Calu3 (cell line): ENCODE measurements at regions not wholly inside any gene's neighbourhood (a gene's known extent, or its start where the extent isn't known, plus 50 kb on each side); places are given as distances from the start of the nearest gene placed in this dataset.

Source experiments
- BruUV-seq: library from RNA; stranded (reverse); fragments of 400-500 nt; replicated peaks from 2 replicates; lab custom pipeline; 2021; lab: Mats Ljungman, UMichigan
- CTCF ChIA-PET: fragments of 300-600 bp; sonication (Branson Sonifier 250); formaldehyde crosslinking; loops from one replicate; lab custom pipeline; 2022; ENCODE audit warnings: antibody characterized with exemption; lab: Charles Lee
- DNase-seq: peaks from one replicate; pipeline ENCODE4 v3.0.0; 2022
- H3K27ac Mint-ChIP-seq: one replicate; pipeline ENCODE4 v1.8.0; 2022; ENCODE audit warnings: mixed read lengths; ENCODE audit not compliant: unreplicated experiment
- H3K27me3 Mint-ChIP-seq: one replicate; pipeline ENCODE4 v1.8.0; 2022; ENCODE audit warnings: mixed read lengths; ENCODE audit not compliant: unreplicated experiment
- H3K36me3 Mint-ChIP-seq: one replicate; pipeline ENCODE4 v1.8.0; 2022; ENCODE audit warnings: mild to moderate bottlenecking, moderate library complexity, mixed read lengths; ENCODE audit not compliant: insufficient read depth, unreplicated experiment
- H3K4me1 Mint-ChIP-seq: one replicate; pipeline ENCODE4 v1.8.0; 2022; ENCODE audit warnings: mild to moderate bottlenecking, low read depth, mixed read lengths; ENCODE audit not compliant: unreplicated experiment
- H3K4me3 Mint-ChIP-seq: one replicate; pipeline ENCODE4 v1.8.0; 2022; ENCODE audit warnings: mild to moderate bottlenecking, low read depth, moderate library complexity, mixed read lengths; ENCODE audit not compliant: unreplicated experiment
- H3K9me3 Mint-ChIP-seq: one replicate; pipeline ENCODE4 v1.8.0; 2022; ENCODE audit warnings: low read depth, mixed read lengths; ENCODE audit not compliant: unreplicated experiment
- intact Hi-C: fragments of 100-400 bp; cut with micrococcal nuclease; formaldehyde crosslinking; loops from one replicate; pipeline ENCODE4 v1.10.0; 2022; ENCODE audit not compliant: unreplicated experiment
- TF ChIP-seq, protein P1 (sequence below): fragments of 200-600 bp; IDR thresholded peaks from one replicate; pipeline ENCODE4 v1.8.0; 2022; ENCODE audit warnings: antibody characterized with exemption; ENCODE audit not compliant: unreplicated experiment

DNA sequence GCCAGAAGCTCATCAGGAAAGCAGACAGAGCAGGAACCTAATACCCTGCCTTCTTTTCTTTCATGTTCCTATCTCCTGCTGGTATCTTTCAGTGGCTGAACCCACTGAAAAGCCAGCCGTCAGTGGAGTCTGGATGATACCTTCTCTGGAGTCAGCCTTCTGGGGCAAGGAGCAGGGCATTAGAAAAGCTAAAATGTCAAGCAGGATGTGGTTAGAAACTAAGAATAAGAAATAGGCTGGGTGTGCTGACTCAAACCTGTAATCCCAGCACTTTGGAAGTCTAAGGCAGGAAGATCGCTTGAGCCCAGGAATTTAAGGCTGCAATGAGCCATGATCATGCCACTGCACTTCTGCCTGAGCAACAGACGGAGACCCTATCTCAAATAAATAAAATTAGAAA, 642.0 kb upstream of the FSHR start:
- H3K27me3 Mint-ChIP-seq = no peaks in the 10 kb centered on the region
- H3K4me3 Mint-ChIP-seq = no peak overlapping the region
- intact Hi-C loops = no loop called here
- CTCF ChIA-PET = no interaction called here
- no peak for DNase-seq
- H3K36me3 Mint-ChIP-seq = no peaks in the 10 kb centered on the region
- no peaks in the 10 kb centered on the region for H3K4me1 Mint-ChIP-seq
- H3K9me3 Mint-ChIP-seq = peaks cover 12% of the 10 kb centered on the region
- no TSS peak for BruUV-seq
- H3K27ac Mint-ChIP-seq = no peak overlapping the region
- TF ChIP-seq, protein P1, sequence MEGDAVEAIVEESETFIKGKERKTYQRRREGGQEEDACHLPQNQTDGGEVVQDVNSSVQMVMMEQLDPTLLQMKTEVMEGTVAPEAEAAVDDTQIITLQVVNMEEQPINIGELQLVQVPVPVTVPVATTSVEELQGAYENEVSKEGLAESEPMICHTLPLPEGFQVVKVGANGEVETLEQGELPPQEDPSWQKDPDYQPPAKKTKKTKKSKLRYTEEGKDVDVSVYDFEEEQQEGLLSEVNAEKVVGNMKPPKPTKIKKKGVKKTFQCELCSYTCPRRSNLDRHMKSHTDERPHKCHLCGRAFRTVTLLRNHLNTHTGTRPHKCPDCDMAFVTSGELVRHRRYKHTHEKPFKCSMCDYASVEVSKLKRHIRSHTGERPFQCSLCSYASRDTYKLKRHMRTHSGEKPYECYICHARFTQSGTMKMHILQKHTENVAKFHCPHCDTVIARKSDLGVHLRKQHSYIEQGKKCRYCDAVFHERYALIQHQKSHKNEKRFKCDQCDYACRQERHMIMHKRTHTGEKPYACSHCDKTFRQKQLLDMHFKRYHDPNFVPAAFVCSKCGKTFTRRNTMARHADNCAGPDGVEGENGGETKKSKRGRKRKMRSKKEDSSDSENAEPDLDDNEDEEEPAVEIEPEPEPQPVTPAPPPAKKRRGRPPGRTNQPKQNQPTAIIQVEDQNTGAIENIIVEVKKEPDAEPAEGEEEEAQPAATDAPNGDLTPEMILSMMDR = no peak

DNA sequence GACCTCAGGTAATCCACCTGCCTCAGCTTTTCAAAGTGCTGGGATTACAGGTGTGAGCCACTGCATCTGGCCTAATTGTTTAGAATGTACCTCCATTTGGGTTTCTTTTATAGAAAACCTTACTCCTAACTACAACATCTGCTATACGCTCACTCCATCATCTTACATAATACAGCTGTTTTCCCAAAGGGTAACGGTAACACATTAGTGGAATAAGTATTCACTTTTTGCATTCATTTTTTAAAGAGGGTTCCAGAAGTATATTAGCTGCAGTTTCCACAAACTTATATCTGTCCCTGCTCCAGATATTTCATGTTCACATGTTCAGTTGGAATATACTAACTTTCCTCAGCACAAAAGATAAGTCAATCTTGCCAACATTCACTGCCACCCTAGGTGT, 640.1 kb upstream of the FSHR start:
- intact Hi-C loops = no loop called here
- H3K4me1 Mint-ChIP-seq = no peaks in the 10 kb centered on the region

DNA sequence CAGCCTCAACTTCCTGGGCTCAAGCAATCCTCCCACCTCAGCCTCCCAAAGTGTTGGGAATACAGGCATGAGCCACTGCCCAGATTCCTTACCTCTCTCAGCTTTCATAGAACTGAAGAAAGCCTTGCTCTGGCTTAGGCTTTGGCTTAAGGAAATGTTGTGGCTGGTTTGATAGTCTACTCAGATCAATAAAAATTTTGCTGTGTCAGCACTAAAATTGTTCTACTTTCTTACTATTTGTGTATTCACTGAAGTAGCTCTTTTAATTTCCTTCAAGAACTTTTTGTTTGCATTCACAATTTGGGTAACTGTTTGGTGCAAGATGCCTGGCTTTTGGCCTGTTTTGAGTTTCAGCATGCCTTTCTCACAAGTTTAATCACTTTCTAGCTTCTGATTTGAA, 634.0 kb upstream of the FSHR start:
- H3K4me1 Mint-ChIP-seq = no peaks in the 10 kb centered on the region
- BruUV-seq = no TSS peak
- CTCF ChIA-PET = no interaction called here

More for the DNA sequence above, 640.1 kb upstream of the FSHR start:
- no TSS peak for BruUV-seq
- CTCF ChIA-PET = no interaction called here
- no peak for DNase-seq
- Mint-ChIP-seq H3K36me3 (no peaks in the 10 kb centered on the region), H3K9me3 (peaks cover 9% of the 10 kb centered on the region), H3K27me3 (no peaks in the 10 kb centered on the region), H3K4me3 (no peak overlapping the region), H3K27ac (no peak overlapping the region)
- TF ChIP-seq, protein P1 = no peak

DNA sequence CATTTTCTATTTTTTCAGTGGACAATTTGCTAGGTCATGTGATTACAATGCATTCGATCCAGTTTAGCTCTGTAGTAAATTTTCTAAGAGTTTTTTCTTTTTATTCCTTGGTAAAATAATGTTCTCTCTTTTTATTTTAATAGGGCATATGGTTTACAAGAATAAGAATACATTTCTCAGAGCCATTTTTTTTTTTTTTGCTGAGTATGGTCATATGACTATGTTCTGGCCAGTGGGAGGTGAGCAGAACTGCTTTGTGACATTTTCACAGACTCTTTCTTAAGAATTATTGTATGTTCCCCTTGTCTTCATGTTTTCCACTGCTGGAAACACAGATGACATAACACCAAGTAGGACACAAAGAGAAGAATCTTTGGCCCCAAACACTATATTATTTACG, 626.6 kb upstream of the FSHR start:
- TF ChIP-seq, protein P1 = no peak
- Mint-ChIP-seq H3K9me3 (no peaks in the 10 kb centered on the region), H3K4me1 (no peaks in the 10 kb centered on the region), H3K36me3 (no peaks in the 10 kb centered on the region), H3K27me3 (no peaks in the 10 kb centered on the region), H3K27ac (no peak overlapping the region), H3K4me3 (no peak overlapping the region)
- no TSS peak for BruUV-seq
- no peak for DNase-seq
- intact Hi-C loops = no loop called here
- CTCF ChIA-PET = interaction anchor here (0.7 kb wide), 1 partner anchor 263 kb away, joined by 3 read pairs; no protein-coding TSS in a partner anchor

More for the DNA sequence above, 634.0 kb upstream of the FSHR start:
- Mint-ChIP-seq H3K36me3 (no peaks in the 10 kb centered on the region), H3K4me3 (no peak overlapping the region), H3K27ac (no peak overlapping the region), H3K27me3 (no peaks in the 10 kb centered on the region), H3K9me3 (no peaks in the 10 kb centered on the region)
- intact Hi-C loops = no loop called here
- TF ChIP-seq, protein P1 = no peak
- DNase-seq = no peak
